Stimulated activated naive CD8-positive, alpha-beta T cell treated with anti-CD3 and anti-CD28 coated beads, Interleukin-15, Interleukin-2, amounts not matched to agents 100 U/mL and 50 U/mL, for 24 hours (primary cell): ENCODE measurements at regions not wholly inside any gene's neighbourhood (a gene's known extent, or its start where the extent isn't known, plus 50 kb on each side); places are given as distances from the start of the nearest gene placed in this dataset.
"Not testable (repeated sequence)": the region's sequence is repeated elsewhere in the genome, so short reads cannot be mapped to it uniquely, and the experiment has no call there.

Experiments used
- ATAC-seq: fragments of 150-1000 bp; cut with Tn5 transposase; one replicate; pipeline ENCODE4 v1.10.0; 2021
- DNase-seq: peaks from one replicate; pipeline ENCODE4 v3.0.0; 2021

GRCh38 chr16:63928421-63928820 lies 1193.4 kb downstream of the CDH11 start:
- DNase-seq (no peak), ATAC-seq (no peak)

GRCh38 chr16:63925221-63925620 lies 1196.6 kb downstream of the CDH11 start:
- DNase-seq (no peak), ATAC-seq (no peak)

- ATAC-seq (no peak), DNase-seq (no peak)
Measured at GRCh38 chr16:63922560-63922959, 1199.3 kb downstream of the CDH11 start.

DNA sequence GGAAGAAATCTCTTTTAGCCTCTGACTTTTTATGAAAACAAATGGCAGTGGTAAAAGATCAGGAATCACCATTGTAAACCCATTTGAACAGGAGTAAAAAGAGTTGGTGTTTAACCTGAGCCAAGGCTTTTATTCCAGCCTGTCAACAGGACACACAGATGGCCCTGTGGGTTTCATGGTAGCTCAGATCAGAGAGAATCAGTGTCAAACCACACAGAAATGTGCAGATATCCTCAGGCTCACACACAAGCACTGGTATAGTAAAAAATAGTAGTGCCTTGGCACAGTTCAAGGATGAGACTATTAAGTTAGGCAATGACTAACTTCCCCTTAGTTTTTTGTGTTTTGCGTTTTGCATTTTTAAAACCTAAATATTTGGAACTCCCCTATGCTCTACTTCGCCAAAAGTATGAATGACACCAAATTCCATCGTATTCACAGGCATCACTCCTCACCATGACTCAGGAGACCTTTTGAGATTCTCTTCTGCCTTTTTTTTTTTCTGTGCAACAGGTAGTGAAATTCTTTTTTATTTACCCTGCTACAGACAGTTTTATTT lies 1200.0 kb downstream of the CDH11 start:
- ATAC-seq (no peak), DNase-seq (no peak)

- no peak for ATAC-seq
- DNase-seq, result no peak
Measured at GRCh38 chr16:63913290-63913689, 1208.6 kb downstream of the CDH11 start.

DNA sequence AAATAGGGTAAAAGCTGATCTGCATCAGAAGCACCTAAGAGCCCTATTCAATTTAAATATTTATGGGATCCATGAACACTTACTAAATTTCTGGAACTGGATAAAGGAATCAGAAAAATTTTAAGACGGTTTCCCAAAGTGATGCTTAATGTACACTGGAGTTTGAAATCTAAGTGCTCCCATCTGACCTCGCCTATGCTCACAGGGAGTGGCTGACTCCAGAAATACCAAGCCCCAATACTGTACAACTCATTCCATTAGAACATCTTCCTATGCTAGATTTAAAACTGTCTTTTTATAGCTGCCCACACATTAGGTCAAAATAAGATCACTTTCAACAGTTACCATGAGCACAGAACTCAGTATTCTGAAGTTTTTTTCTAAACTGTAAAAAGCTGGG lies 1214.6 kb downstream of the CDH11 start:
- ATAC-seq (no peak), DNase-seq (no peak)

DNA sequence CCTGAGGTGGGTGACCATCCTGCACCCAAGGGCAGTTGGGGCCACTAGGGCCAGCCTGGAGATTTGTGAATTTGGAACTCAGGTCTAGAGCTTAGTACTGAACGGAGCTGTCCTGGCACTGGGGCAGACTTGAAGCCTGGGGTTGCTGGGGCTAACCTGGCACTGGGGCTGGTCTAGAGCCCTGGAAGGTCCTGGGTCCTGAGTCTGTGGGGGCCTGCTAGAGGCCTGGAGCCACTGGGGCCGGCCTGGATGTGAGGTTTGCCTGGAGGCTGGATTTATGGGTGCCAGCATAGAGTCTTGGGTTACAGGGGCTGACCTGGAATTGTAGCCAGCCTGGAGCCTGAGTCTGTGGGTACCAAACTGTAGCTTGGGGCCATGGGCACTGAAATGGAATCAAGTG lies 1216.9 kb downstream of the CDH11 start:
- no peak for ATAC-seq

DNA sequence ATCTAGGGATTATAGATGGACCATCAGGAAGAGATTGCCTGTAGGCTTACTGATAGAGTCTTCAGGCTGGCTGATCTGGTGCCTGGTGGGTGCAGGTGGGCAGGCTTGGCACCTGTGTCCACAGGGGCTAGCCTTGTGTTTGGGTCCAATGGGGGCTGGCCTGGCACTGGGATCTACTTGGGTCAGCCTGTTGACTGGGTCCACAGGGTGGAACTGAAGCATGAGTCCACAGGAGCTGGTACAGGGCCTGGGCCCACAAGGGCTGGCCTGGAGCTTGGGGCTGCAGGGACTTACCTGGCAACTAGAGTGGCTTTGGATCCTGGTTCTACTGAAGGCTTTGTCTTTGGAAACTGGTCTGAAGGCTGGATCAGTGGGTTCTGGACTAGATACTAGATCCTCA lies 1217.7 kb downstream of the CDH11 start:
- no peak for DNase-seq
- ATAC-seq, result no peak

More for the DNA sequence above, 1216.9 kb downstream of the CDH11 start:
- no peak for DNase-seq

- ATAC-seq, result no peak
- no peak for DNase-seq
Measured at GRCh38 chr16:63896383-63897109, 1225.3 kb downstream of the CDH11 start.

DNA sequence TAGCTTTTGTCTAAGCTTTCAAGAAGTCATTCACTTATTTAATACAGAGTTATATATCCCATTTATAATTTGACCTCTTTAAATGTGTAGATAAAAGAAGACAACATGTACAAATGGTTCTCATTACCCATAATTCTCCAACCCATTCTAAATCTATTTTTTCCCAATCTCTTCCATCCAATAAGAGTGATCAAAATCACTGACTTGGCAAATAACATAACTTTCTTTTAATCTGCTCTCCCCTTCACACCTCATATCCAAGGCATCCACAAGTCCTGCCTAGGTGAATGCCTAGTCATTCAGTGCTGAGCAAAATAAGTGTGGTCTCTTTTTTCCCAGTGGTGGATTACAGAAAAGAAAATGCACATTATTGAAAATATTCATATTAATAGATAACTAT lies 1231.1 kb downstream of the CDH11 start:
- DNase-seq (no peak), ATAC-seq (no peak)

- ATAC-seq, result no peak
- DNase-seq, result no peak
Measured at GRCh38 chr16:63890081-63890480, 1231.8 kb downstream of the CDH11 start.

DNA sequence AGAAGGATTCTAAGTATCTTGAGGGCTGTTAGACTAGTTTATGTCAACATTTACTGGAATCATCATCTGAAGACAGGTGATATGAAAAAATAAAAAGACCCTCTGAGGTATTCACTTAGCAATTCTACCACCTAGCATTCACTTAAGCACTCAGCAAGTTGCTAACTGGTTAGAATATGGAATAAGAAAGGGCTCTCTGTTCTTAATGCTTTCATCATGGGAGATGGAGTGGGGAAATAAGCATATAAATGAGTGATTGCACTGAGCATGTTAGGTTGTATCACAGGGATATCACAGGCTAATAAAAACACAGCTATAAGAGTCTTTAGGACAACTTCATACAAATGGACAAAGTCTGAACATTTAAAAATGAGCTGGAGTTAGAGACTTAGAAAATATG lies 1238.8 kb downstream of the CDH11 start:
- DNase-seq, result no peak
- ATAC-seq, result no peak

DNA sequence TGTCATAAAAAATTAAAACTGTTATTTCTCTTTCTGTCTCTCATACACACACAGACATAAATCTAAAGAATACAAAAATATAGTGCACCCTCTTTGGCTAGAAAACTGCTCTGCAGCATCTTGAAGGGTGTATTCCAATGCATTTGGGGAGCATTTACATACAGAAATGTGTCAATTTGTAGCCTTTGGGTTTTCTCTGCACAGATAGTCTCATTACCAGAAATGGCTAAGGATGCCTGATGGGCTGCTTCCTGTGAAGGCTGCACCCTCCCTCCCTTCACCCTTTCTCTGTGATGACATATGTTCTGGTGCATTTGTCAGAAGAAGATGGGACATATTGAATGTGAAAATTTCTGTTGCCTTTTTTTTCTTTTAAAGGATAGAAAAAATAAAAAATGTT lies 1239.3 kb downstream of the CDH11 start:
- DNase-seq (no peak), ATAC-seq (no peak)

DNA sequence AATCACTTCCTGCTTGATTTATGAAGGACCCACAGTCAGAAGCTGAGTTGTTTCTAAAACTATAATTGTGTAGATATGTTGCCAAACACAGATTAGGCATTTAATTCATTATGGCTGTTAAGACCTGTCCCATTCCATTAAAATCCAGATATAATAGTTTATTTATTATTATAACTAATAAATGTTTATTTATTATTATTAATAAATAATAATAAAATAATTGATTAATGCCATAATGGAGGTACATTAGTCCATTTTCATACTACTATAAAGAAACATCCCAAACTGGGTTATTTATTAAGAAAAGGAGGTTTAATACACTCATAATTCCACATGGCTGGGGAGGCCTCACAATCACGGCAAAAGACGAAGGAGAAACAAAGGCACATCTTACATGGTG lies 1240.9 kb downstream of the CDH11 start:
- DNase-seq (no peak), ATAC-seq (no peak)

DNA sequence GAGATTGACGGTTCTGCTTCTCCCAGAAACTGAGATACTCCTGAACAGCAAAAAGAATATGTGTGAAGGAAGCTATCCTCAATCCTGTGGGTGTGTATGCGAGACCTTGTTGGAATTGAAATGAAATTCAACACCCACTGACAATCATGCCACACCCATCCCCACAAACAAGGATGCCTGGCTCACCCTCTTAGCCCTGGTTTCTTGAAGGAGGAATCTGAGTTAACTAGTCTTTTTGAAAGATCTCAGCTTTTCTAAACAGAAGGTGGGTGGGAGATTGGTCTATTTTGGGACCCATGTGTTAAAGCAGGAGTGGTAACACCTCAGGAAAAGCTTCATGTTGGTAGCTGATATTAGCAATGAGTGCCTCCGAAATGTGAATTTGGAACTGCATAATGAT lies 1244.5 kb downstream of the CDH11 start:
- ATAC-seq (no peak), DNase-seq (no peak)

DNA sequence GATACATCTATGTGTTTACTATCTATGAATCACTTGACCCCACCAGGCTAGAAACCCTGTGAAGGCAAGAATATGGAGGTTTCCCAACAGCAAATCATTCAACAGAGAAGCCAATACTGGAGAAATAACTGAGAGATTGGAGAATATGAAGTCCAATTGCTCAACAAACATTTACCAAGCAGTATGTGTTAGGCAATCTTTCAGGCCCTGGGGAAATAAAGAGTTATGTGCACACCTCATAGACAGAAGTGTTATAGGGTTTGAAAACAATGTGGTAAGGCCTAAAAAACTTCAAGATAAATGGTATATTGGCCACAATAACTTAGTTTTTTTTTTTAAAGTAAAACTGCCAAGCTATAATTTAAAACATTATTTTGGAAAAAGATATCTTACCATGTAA lies 1245.8 kb downstream of the CDH11 start:
- no peak for ATAC-seq
- DNase-seq, result no peak

- DNase-seq, ATAC-seq: not testable (repeated sequence)
Measured at GRCh38 chr16:63860700-63861099, 1261.2 kb downstream of the CDH11 start.

- DNase-seq (no peak), ATAC-seq (no peak)
Measured at GRCh38 chr16:63856537-63856936, 1265.3 kb downstream of the CDH11 start.

- no peak for DNase-seq
Measured at GRCh38 chr16:63850979-63851378, 1270.9 kb downstream of the CDH11 start.

DNA sequence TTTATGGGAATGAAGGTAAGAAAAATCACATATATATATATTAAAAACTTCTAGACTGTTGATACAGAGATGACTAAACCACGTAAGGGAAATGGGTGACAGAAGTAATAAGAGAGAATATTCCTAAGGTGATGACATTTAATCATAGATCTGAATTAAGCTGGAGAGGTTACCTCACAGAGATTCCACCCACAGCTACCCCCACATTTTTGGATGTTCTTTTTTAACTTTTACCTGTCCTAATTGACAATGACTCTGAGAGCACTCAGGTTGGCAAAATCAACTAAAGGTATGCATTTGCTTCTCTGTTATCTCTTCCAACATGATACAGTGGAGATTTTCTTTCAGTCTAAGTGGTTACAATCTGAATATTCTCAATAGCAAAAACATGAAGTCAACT lies 1280.6 kb downstream of the CDH11 start:
- no peak for ATAC-seq
- no peak for DNase-seq

More at GRCh38 chr16:63850979-63851378, 1270.9 kb downstream of the CDH11 start:
- no peak for ATAC-seq

DNA sequence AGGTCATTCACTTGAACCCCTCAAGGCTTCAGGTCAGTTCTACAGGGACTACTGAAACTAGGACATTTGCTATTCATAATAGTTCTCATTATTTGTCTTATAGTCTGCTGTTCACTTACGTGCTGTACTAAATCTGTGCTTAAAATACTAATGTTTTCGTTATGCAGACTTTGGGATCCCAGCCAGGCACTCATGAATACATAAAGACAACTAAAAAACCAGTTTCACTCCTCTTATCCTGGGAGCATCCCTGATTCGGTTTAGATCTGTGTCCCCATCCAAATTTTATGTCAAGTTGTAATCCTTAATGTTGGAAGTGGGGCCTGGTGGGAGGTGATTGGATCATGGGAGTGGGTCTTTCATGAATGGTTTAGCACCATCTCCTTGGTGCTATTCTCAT lies 1291.8 kb downstream of the CDH11 start:
- DNase-seq, result no peak
- ATAC-seq, result no peak

GRCh38 chr16:63822818-63823217 lies 1299.0 kb downstream of the CDH11 start:
- no peak for ATAC-seq
- no peak for DNase-seq

DNA sequence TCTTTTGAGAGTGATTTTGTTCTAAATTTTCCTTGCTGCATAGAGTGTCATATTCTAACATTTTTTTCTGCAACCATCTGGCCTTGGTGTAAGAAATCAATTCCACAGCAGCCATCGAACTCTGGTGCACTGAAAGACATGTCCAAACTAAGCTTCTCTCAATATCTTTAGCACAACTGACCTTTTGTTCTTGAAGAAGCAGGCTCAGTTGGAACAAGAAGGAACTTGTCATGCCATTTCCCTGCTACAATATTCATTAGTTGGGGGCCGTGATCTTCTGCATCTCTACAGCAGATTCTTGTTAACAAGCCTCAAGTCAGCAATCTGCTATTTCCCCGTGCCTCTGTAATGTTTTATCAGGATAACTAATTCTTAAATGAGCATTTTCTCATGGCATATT lies 1305.6 kb downstream of the CDH11 start:
- no peak for ATAC-seq
- DNase-seq, result no peak

GRCh38 chr16:63813862-63814261 lies 1308.0 kb downstream of the CDH11 start:
- ATAC-seq, result no peak
- DNase-seq, result no peak
